ENCODE measurements at regions not wholly inside any gene's neighbourhood (a gene's known extent, or its start where the extent isn't known, plus 50 kb on each side); places are given as distances from the start of the nearest gene placed in this dataset.

DNA sequence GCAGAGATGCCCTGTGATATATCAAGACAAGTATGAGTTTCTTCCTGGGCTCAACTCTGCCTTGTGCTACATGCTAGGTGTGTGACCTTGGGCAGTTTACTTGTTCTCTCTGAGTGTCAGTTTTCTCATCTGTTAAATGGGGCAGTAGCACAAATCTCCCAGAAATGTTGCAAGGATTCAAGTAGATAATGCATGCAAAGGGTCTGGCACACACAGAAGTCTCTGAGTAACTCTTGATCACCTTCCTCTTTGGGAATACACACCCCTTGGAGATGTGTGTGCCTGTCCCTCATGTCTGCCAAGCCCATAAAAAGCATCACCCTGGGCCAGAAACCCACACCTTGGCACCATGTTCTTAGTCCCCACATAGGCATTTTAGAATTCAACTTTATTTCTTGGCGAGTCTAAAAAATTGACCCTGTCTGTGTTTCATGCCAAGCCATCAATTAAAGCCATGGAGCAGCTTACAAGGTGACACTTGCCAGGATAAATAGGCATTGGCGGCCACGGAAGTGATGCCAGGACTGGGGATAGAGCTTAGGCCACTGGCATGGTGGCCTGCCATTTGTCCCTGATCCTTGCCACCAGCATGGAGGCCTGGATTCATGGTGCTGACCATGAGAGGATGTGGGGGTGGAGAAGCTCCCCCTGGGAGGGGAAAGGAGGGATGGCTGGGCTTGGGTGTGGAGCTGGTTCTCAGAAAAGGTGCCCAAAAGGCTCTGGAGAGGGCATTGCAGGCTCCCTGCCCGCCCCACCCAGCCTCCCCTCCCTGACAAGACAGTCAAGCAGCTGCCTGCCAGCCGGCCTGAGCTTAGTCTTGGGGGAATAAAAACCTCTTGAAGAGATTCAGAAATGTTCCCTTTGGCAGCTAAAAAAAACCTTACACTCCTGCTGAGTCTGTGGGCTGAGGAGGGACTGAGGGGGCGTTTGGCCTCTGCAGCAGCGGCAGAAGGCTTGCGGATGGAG lies 118.0 kb upstream of the IPO9 start:
- TF ChIP-seq, protein P1, sequence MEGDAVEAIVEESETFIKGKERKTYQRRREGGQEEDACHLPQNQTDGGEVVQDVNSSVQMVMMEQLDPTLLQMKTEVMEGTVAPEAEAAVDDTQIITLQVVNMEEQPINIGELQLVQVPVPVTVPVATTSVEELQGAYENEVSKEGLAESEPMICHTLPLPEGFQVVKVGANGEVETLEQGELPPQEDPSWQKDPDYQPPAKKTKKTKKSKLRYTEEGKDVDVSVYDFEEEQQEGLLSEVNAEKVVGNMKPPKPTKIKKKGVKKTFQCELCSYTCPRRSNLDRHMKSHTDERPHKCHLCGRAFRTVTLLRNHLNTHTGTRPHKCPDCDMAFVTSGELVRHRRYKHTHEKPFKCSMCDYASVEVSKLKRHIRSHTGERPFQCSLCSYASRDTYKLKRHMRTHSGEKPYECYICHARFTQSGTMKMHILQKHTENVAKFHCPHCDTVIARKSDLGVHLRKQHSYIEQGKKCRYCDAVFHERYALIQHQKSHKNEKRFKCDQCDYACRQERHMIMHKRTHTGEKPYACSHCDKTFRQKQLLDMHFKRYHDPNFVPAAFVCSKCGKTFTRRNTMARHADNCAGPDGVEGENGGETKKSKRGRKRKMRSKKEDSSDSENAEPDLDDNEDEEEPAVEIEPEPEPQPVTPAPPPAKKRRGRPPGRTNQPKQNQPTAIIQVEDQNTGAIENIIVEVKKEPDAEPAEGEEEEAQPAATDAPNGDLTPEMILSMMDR (IDR thresholded peaks at IDR 0.05): no peak
- TF ChIP-seq POLR2A (IDR thresholded peaks at IDR 0.05): no peak

All from right lobe of liver (tissue), 4 donors.